ENCODE measurements at regions not wholly inside any gene's neighbourhood (a gene's known extent, or its start where the extent isn't known, plus 50 kb on each side); places are given as distances from the start of the nearest gene placed in this dataset.

GRCh38 chr2:177029901-177030300 lies 182.7 kb upstream of the HNRNPA3 start (continued):
- no peak for TF ChIP-seq ZNF281 (CRISPR knock-in tag; IDR thresholded peaks at IDR 0.05)
- no peak for TF ChIP-seq TEAD1 (CRISPR knock-in tag; IDR thresholded peaks at IDR 0.05)
- TF ChIP-seq E2F1 (CRISPR knock-in tag; IDR thresholded peaks at IDR 0.05) = no peak
- TF ChIP-seq, protein P1, sequence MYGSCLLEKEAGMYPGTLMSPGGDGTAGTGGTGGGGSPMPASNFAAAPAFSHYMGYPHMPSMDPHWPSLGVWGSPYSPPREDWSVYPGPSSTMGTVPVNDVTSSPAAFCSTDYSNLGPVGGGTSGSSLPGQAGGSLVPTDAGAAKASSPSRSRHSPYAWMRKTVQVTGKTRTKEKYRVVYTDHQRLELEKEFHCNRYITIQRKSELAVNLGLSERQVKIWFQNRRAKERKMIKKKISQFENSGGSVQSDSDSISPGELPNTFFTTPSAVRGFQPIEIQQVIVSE (CRISPR knock-in tag; IDR thresholded peaks at IDR 0.05; ENCODE audit: borderline replicate concordance) = no peak
- no peak for TF ChIP-seq ZNF317 (CRISPR knock-in tag; IDR thresholded peaks at IDR 0.05; ENCODE audit: borderline replicate concordance, low read depth)
- TF ChIP-seq, protein P2, sequence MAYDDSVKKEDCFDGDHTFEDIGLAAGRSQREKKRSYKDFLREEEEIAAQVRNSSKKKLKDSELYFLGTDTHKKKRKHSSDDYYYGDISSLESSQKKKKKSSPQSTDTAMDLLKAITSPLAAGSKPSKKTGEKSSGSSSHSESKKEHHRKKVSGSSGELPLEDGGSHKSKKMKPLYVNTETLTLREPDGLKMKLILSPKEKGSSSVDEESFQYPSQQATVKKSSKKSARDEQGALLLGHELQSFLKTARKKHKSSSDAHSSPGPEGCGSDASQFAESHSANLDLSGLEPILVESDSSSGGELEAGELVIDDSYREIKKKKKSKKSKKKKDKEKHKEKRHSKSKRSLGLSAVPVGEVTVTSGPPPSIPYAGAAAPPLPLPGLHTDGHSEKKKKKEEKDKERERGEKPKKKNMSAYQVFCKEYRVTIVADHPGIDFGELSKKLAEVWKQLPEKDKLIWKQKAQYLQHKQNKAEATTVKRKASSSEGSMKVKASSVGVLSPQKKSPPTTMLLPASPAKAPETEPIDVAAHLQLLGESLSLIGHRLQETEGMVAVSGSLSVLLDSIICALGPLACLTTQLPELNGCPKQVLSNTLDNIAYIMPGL (CRISPR knock-in tag; IDR thresholded peaks at IDR 0.05) = no peak
- TF ChIP-seq ZNF219 (CRISPR knock-in tag; IDR thresholded peaks at IDR 0.05; ENCODE audit: borderline replicate concordance) = no peak
- no peak for TF ChIP-seq ZNF232 (CRISPR knock-in tag; IDR thresholded peaks at IDR 0.05)
- TF ChIP-seq ZNF423 (CRISPR knock-in tag; IDR thresholded peaks at IDR 0.05) = no peak
- no peak for TF ChIP-seq PREB (CRISPR knock-in tag; IDR thresholded peaks at IDR 0.05; ENCODE audit: borderline replicate concordance)
- no peak for TF ChIP-seq ATF1 (CRISPR knock-in tag; IDR thresholded peaks at IDR 0.05)

DNA sequence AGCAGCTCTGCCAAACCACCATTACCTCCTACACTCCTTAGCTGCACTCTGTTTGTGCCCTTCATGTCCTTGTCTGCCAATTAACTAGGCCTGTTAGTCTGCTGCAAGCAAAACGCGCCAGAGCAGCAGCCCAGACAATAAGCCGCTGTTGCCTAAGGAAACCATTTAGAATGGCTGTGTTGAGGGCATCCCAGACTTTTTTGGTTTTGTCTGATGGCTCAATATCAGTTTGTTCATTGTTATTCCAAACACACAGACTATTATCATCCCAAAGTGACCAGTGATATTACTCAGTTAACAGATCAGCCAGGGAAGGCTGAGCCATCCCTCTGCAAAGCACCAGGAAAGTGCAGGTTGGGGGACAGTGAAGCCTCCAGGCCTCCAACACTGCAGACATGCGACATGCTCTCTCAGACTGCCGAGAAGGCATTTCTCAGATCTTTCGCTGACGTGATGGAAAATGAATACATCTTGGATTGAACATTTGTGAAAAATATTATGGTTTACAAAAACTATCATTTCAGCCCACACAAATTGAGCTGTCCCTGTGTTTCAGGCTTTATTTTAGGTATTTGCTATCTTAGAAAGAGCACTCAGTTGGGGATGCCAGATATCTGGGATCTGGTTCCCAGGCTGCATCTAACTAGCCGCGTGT lies 182.0 kb upstream of the HNRNPA3 start:
- ATAC-seq (no peak), DNase-seq (ENCODE audit: low spot score) (no peak)
- H3K4me1 Mint-ChIP-seq = peaks cover 16% of the 10 kb centered on the region
- H3K27ac Mint-ChIP-seq = no peak overlapping the region
- H3K27me3 Mint-ChIP-seq (ENCODE audit: low read depth) = no peaks in the 10 kb centered on the region; the same call in 1 of the 2 replicates
- peaks cover 4% of the 10 kb centered on the region for H3K9me3 Mint-ChIP-seq
- TF ChIP-seq ZNF281 (CRISPR knock-in tag; IDR thresholded peaks at IDR 0.05) (no peak), SMAD3 (CRISPR knock-in tag; IDR thresholded peaks at IDR 0.05; ENCODE audit: borderline replicate concordance) (no peak), CREB1 (CRISPR knock-in tag; IDR thresholded peaks at IDR 0.05) (no peak), SMAD4 (CRISPR knock-in tag; IDR thresholded peaks at IDR 0.05) (no peak), OVOL2 (CRISPR knock-in tag; IDR thresholded peaks at IDR 0.05; ENCODE audit: borderline replicate concordance) (no peak), ZNF423 (CRISPR knock-in tag; IDR thresholded peaks at IDR 0.05) (no peak), RORB (CRISPR knock-in tag; IDR thresholded peaks at IDR 0.05) (no peak), ZNF219 (CRISPR knock-in tag; IDR thresholded peaks at IDR 0.05; ENCODE audit: borderline replicate concordance) (no peak)
- TF ChIP-seq, protein P3, sequence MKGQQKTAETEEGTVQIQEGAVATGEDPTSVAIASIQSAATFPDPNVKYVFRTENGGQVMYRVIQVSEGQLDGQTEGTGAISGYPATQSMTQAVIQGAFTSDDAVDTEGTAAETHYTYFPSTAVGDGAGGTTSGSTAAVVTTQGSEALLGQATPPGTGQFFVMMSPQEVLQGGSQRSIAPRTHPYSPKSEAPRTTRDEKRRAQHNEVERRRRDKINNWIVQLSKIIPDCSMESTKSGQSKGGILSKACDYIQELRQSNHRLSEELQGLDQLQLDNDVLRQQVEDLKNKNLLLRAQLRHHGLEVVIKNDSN (CRISPR knock-in tag; IDR thresholded peaks at IDR 0.05) = no peak
- TF ChIP-seq, protein P4, sequence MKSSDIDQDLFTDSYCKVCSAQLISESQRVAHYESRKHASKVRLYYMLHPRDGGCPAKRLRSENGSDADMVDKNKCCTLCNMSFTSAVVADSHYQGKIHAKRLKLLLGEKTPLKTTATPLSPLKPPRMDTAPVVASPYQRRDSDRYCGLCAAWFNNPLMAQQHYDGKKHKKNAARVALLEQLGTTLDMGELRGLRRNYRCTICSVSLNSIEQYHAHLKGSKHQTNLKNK (CRISPR knock-in tag; IDR thresholded peaks at IDR 0.05) = no peak
- no peak overlapping the region for H3K4me3 Mint-ChIP-seq
- CTCF ChIA-PET = interaction anchor here (1.0 to 2.1 kb wide), 3 partner anchors 41 to 119 kb away, joined by 3 to 8 read pairs (median 3); no protein-coding TSS in a partner anchor
- POLR2A ChIA-PET = interaction anchor here (0.5 kb wide), 1 partner anchor 23 kb away, joined by 3 read pairs; no protein-coding TSS in a partner anchor
- H3K36me3 Mint-ChIP-seq = no peaks in the 10 kb centered on the region

All from WTC11 (cell line).